NCI-H82 treated with DMSO at 0.1 percent for 48 hours (cell line): ENCODE measurements at regions not wholly inside any gene's neighbourhood (a gene's known extent, or its start where the extent isn't known, plus 50 kb on each side); places are given as distances from the start of the nearest gene placed in this dataset.

ENCODE experiments used
- DNase-seq: peaks from one replicate; lab custom pipeline; 2025; ENCODE audit not compliant: unreplicated experiment; lab: John Stamatoyannopoulos, UW

GRCh38 chr22:46052801-46053562 is 76.0 kb upstream of the WNT7B start:
- no peak for DNase-seq

DNA sequence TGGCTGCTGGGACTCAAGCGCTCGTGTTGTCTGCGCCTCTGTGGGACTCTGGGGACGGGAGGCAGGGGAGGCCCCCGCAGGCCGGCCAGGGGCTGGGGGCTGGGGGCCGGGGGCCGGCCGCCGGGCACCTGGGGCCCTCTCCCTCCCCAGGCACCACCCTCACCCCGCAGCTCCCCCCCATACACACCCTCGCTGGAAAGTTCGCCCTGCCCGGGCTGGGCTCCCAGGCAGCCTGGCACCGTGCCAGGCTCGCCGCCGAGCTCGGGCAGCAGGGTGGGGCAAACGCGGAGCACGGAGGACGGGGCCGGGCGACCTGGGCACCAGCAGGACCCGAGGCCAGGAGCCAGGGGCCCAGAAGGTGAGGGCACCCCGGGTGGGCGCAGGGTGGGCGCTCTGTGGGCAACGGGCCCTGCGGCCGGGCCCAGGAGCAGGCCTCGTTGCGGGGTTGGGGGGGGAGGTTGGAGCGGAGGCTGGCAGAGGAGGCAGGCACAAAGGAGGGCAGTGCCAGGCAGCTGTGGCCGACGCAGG is 76.7 kb upstream of the WNT7B start:
- DNase-seq: no peak

- DNase-seq: no peak
Measured at GRCh38 chr22:46054091-46055073, 77.4 kb upstream of the WNT7B start.

DNA sequence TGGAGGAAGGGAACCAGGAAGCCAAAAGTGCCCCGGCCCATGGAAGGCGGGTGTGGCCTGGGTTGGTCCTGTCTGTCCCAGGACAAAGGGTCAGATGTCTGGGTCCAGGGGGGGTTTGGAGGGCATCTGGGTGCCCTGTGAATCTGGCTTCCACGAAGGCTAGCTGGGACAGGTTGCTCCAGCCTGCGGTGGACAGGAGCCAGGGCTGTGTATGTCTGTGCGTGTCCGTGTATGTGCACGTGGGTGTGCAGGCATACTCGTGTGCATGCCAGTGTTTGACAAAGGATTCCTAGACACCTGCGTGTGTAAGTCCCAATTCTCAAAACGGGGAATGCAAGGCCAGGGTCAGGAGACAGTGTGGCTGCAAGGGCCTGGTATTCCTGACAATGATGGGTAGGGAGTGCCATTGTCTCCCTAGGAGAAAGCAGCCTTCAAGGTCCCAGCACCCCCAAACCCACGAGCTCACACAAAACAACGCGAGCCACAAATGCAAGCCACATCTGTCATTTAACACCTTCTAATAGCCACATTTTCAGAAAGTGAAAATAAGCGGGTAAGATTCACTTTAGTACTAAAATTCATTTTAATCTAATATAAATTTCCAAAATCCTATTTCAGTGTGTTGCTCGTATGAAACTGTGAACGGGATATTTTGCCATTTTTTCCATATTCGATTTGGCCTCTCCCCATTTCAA is 78.4 kb upstream of the WNT7B start:
- DNase-seq: no peak

GRCh38 chr22:46055911-46056545 is 79.1 kb upstream of the WNT7B start:
- DNase-seq: no peak

DNA sequence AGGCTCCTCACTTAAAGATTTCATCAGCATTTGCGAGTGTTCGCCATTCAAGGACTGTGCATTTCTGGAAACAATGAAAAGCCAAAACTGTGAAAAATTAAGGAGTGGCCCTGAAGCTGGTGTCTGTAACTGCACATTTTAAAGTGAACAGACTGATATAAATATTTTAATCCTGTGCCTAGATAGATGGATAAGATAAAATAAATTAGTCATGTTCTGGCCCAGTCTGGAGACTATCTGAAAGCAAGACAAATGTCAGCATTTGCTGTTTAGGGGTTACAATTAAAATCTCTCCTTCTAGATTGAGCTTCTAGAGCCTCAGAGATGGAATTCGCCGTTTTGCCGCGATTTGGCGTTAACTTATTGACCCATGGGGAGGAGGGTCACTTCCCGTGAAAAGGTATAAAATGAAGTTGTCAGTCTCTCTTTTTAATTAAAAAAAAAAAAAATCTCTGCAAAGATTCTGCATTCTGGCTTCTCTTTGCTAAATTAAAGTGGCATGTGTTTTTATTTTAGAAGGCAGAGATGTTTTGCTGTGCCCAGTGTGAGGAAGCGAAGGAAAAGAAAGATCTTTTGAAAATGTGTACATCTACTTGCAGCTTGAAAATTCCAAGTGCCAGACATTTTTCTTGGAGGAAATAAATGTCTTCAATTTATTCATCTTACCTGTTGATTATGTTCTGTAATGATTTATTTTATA is 79.7 kb upstream of the WNT7B start:
- no peak for DNase-seq

GRCh38 chr22:46057246-46058090 is 80.5 kb upstream of the WNT7B start:
- DNase-seq: no peak

- no peak for DNase-seq
Measured at GRCh38 chr22:46058091-46058420, 81.1 kb upstream of the WNT7B start.

- no peak for DNase-seq
Measured at GRCh38 chr22:46058591-46059519, 81.9 kb upstream of the WNT7B start.

GRCh38 chr22:46060292-46061123 is 83.5 kb upstream of the WNT7B start:
- no peak for DNase-seq

DNA sequence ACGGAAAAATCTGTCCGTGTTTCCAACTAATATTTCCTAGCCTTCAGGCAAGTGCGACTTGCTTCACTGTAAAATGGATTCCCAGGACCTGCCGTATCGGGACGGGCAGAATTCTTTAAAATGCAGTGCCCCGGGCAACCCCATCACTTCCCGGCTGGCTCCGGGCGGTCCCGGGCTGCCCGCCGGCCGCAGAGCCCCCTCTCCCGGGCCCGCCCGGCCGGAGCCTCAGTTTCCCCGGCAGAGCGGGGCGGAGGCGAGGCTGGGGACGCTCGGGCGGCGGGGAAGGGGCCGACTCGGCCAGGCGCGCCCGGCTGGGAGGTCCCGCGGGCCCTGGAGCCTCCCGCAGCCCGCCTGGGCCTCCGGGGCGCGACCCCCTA is 84.2 kb upstream of the WNT7B start:
- DNase-seq: no peak

- DNase-seq: no peak
Measured at GRCh38 chr22:46061501-46062231, 84.7 kb upstream of the WNT7B start.

DNA sequence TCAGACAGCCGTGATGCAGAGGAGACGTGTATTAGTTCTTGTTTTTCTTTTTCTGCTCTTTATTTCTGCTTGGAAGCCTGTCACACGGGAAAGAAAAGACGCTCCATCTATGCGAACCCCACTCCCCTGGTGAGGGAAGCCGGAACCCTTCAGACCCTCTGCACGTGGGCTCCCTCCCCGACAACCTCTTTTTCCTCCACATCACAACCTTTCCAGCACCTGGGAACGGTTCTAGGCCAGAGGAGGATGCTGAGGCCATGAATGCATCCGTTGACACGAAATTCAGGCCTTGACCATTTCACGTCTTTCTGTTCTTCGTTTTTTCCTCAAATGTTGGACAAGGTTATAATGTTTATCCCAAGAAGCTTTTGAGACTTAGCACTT is 85.3 kb upstream of the WNT7B start:
- DNase-seq: no peak

DNA sequence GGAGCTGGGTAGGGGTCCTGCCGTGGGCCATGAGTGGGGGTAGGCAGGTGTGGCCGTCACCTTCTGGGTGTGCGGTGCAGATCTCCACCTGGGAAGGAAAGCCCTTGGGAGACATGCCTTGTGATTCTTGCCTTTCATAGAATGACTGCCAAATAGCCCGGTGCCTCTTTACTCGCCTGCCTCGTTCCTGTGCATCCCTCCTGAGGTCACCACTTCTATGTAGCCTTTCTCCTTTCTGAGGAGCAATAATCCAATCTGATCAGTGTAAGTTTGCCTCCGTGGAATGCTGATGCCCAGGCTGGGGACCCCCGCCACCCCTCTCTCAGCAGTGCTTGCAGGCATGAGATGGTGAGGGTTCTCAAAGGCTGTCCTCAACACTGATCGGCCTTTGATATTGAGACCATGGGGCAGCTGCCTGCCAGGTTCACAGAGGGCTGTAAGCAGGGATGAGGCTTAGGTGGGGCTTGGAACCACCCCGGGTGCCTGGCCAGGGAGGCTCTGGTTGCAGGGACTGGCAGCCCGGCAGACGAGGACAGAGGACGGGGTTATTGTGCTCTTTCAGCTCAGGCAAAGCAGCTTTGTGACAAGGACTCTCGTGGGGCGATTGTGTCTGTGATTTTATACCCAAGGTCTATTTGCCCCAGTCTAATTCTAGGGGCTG is 86.1 kb upstream of the WNT7B start:
- no peak for DNase-seq

DNA sequence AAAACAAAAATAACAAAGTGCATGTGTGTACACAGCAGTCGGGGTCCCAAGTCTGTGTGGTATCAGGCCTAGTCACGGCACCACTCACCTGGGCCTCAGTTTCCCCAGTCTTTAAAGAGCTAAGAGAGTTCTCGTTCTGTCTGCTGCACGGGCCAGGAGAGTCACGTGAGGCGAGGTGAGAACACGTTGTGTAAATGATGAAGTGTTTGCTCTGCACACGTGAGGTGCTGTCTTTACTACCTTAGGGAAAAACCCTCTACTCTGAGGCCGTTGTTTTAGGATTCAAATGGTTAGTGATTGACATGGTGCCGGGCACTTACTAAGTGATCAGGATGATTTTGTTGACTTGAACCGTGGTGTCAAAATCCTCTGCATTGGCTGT is 86.5 kb upstream of the PPARA start:
- no peak for DNase-seq

DNA sequence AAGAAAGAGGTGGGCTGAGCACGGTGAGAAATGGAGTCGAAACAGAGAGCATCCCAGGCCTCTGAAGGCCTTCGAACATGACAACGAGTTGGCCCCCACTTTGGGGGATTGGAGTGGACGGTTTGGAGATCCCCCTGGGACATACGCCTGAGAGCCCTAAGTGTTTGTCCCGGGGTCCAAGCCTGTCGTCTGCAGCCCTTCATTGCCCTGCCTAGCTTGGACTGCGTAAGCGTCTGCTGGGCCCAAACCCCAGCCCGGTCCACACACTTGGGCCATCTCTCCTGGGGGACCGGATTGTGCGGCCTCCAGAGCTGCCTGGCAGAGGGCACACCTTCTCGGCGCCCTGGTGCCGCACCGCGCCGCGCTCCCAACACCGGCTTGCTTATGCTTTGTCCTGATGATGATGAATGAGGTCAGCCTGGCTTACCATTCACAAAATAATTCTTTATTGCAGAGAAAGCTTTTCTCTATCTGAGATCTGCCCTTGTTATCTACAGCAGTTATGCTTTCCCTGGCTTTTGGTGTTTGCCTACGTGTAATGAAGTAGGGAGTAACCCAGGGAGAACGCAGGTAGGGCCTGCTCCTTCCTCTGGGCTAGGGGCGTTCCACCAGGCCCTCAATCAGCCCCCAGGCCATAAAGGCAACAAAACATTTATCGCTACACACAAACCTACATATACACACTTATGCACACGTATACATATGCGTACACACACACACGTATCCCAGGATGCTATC is 85.9 kb upstream of the PPARA start:
- no peak for DNase-seq
